Trophoblast cell (in vitro differentiated cells and primary cell): ENCODE measurements at regions not wholly inside any gene's neighbourhood (a gene's known extent, or its start where the extent isn't known, plus 50 kb on each side); places are given as distances from the start of the nearest gene placed in this dataset.
A peak's percentile ranks its signal among the peaks of the same experiment; 100 is the strongest.
"Not testable (repeated sequence)": the region's sequence is repeated elsewhere in the genome, so short reads cannot be mapped to it uniquely, and the experiment has no call there.

Source experiments
- DNase-seq, 2 donors: peaks; one replicate each; pipeline ENCODE4 v3.0.0-alpha.2; 2016
- H2AFZ ChIP-seq: 2 replicates; pipeline ENCODE4 v1.6.1; 2013; ENCODE audit warnings: low read length, moderate library complexity, mild to moderate bottlenecking; ENCODE audit not compliant: insufficient read depth, poor library complexity
- H2AK5ac ChIP-seq: 2 replicates; pipeline ENCODE4 v1.6.1; 2013; ENCODE audit warnings: mild to moderate bottlenecking, low read length
- H2BK120ac ChIP-seq: 2 replicates; pipeline ENCODE4 v1.6.1; 2013; ENCODE audit warnings: low read length, mild to moderate bottlenecking, moderate library complexity; ENCODE audit not compliant: insufficient read depth, poor library complexity
- H2BK12ac ChIP-seq: 2 replicates; pipeline ENCODE4 v1.6.1; 2013; ENCODE audit warnings: mild to moderate bottlenecking, low read length, moderate library complexity
- H2BK5ac ChIP-seq: 2 replicates; pipeline ENCODE4 v1.6.1; 2013; ENCODE audit warnings: low read length, low read depth, moderate library complexity, mild to moderate bottlenecking; ENCODE audit not compliant: poor library complexity
- H3K14ac ChIP-seq: 2 replicates; pipeline ENCODE4 v1.6.1; 2013; ENCODE audit warnings: mild to moderate bottlenecking, low read length
- H3K18ac ChIP-seq: 2 replicates; pipeline ENCODE4 v1.6.1; 2013; ENCODE audit warnings: mild to moderate bottlenecking, low read length
- H3K23ac ChIP-seq: 2 replicates; pipeline ENCODE4 v1.6.1; 2013; ENCODE audit warnings: low read length
- H3K27ac ChIP-seq: 2 replicates; pipeline ENCODE4 v1.5.1; 2013; ENCODE audit warnings: low read depth, mild to moderate bottlenecking, inconsistent platforms, low read length, moderate library complexity
- H3K27me3 ChIP-seq: 2 replicates; pipeline ENCODE4 v1.6.1; 2013; ENCODE audit warnings: inconsistent platforms, mild to moderate bottlenecking, low read length, moderate library complexity; ENCODE audit not compliant: insufficient read depth
- H3K36me3 ChIP-seq, 2 experiments: 1 replicate in 1 of 2; 2 replicates in 1 of 2; pipeline ENCODE4 v1.6.1; 2013; ENCODE audit warnings: low read length in 2 of 2, mild to moderate bottlenecking in 2 of 2, moderate library complexity in 1 of 2; ENCODE audit not compliant: insufficient read depth in 2 of 2, control insufficient read depth in 1 of 2
- H3K4ac ChIP-seq: 2 replicates; pipeline ENCODE4 v1.6.1; 2013; ENCODE audit warnings: low read depth, mild to moderate bottlenecking, low read length, moderate library complexity
- H3K4me1 ChIP-seq, 2 experiments: 1 replicate in 1 of 2; 2 replicates in 1 of 2; pipeline ENCODE4 v1.6.1; 2013; ENCODE audit warnings: low read length in 2 of 2, mild to moderate bottlenecking in 2 of 2, moderate library complexity in 1 of 2; ENCODE audit not compliant: insufficient read depth in 2 of 2, control insufficient read depth in 1 of 2
- H3K4me2 ChIP-seq: 2 replicates; pipeline ENCODE4 v1.6.1; 2013; ENCODE audit warnings: inconsistent platforms, mild to moderate bottlenecking, low read length, moderate library complexity
- H3K4me3 ChIP-seq: 2 replicates; pipeline ENCODE4 v1.5.1; 2013; ENCODE audit warnings: mild to moderate bottlenecking, low read depth, low read length, inconsistent platforms
- H3K79me1 ChIP-seq: one replicate; pipeline ENCODE4 v1.6.1; 2013; ENCODE audit warnings: low read length
- H3K79me2 ChIP-seq: 2 replicates; pipeline ENCODE4 v1.6.1; 2013; ENCODE audit warnings: low read length, mild to moderate bottlenecking; ENCODE audit not compliant: control insufficient read depth, insufficient read depth, poor library complexity
- H3K9ac ChIP-seq: 2 replicates; pipeline ENCODE4 v1.6.1; 2013; ENCODE audit warnings: mild to moderate bottlenecking, low read length
- H3K9me3 ChIP-seq: 2 replicates; pipeline ENCODE4 v1.6.1; 2013; ENCODE audit warnings: low read depth, mild to moderate bottlenecking, control low read depth, inconsistent platforms, low read length; ENCODE audit not compliant: insufficient read depth
- H4K12ac ChIP-seq: 2 replicates; pipeline ENCODE4 v1.6.1; 2013; ENCODE audit warnings: low read depth, mild to moderate bottlenecking, low read length, moderate library complexity
- H4K8ac ChIP-seq: 2 replicates; pipeline ENCODE4 v1.6.1; 2013; ENCODE audit warnings: low read depth, mild to moderate bottlenecking, low read length, moderate library complexity
- H4K91ac ChIP-seq: one replicate; pipeline ENCODE4 v1.6.1; 2013; ENCODE audit warnings: low read depth, mild to moderate bottlenecking, low read length, moderate library complexity
- WGBS: extraction: QIAGEN DNeasy Blood & Tissue Kit; methylation state at CpG from one replicate; pipeline ENCODE4 v1.1.7; 2013; ENCODE audit warnings: missing lambda C conversion rate; ENCODE audit not compliant: insufficient read length, insufficient coverage; ENCODE audit errors: extremely low coverage; 5-methylcytosine and 5-hydroxymethylcytosine counted together

- Histone ChIP-seq H4K8ac (no peak overlapping the region), H2BK12ac (no peak overlapping the region), H3K27ac (no peak overlapping the region), H2BK5ac (no peak overlapping the region), H4K12ac (no peak overlapping the region), H3K36me3 (no peaks in the 10 kb centered on the region), H3K14ac (no peak overlapping the region), H3K9ac (no peak overlapping the region), H3K79me1 (no peaks in the 10 kb centered on the region), H2AFZ (no peak overlapping the region), H3K4me3 (no peak overlapping the region), H2BK120ac (no peak overlapping the region), H3K4me1 (no peaks in the 10 kb centered on the region), H3K9me3 (no peaks in the 10 kb centered on the region), H3K23ac (no peak overlapping the region), H2AK5ac (no peak overlapping the region), H3K4me2 (no peak overlapping the region), H3K27me3 (peaks cover 3% of the 10 kb centered on the region), H3K18ac (no peak overlapping the region), H4K91ac (no peak overlapping the region), H3K4ac (no peak overlapping the region), H3K79me2 (no peaks in the 10 kb centered on the region)
- DNase-seq: no peak
- no CpG with 5 or more reads among the region's 4 CpGs for WGBS
Observed at GRCh38 chr10:22105270-22105669, 101.7 kb upstream of the DNAJC1 start.

- Histone ChIP-seq H3K18ac (no peak overlapping the region), H3K14ac (no peak overlapping the region), H2BK120ac (no peak overlapping the region), H2AFZ (no peak overlapping the region), H3K27ac (no peak overlapping the region), H3K23ac (no peak overlapping the region), H3K79me1 (no peaks in the 10 kb centered on the region), H3K79me2 (no peaks in the 10 kb centered on the region), H3K4me2 (no peak overlapping the region), H3K4ac (no peak overlapping the region), H3K27me3 (peaks cover 3% of the 10 kb centered on the region), H3K4me3 (no peak overlapping the region), H4K91ac (no peak overlapping the region), H3K36me3 (no peaks in the 10 kb centered on the region), H4K12ac (no peak overlapping the region), H4K8ac (no peak overlapping the region), H2BK12ac (no peak overlapping the region), H3K4me1 (no peaks in the 10 kb centered on the region), H3K9ac (no peak overlapping the region), H2AK5ac (no peak overlapping the region), H2BK5ac (no peak overlapping the region), H3K9me3 (no peaks in the 10 kb centered on the region)
- WGBS: no CpG with 5 or more reads among the region's 4 CpGs
- peak in 1 of 2 donors; percentile 8 for DNase-seq
Observed at GRCh38 chr10:22103701-22104470, 100.4 kb upstream of the DNAJC1 start.

GRCh38 chr10:22097696-22098095, 94.2 kb upstream of the DNAJC1 start:
- H3K4me3 ChIP-seq: no peak overlapping the region
- no peak overlapping the region for H3K9ac ChIP-seq
- no peak overlapping the region for H2BK5ac ChIP-seq
- H3K4me2 ChIP-seq: no peak overlapping the region
- no peak overlapping the region for H3K18ac ChIP-seq
- H3K27me3 ChIP-seq: no peaks in the 10 kb centered on the region
- H3K79me1 ChIP-seq: no peaks in the 10 kb centered on the region
- no CpG with 5 or more reads among the region's 3 CpGs for WGBS
- H3K36me3 ChIP-seq: no peaks in the 10 kb centered on the region
- H3K23ac ChIP-seq: no peak overlapping the region
- no peaks in the 10 kb centered on the region for H3K9me3 ChIP-seq
- DNase-seq: peak; percentile 58 to 82
- no peak overlapping the region for H4K12ac ChIP-seq
- H3K4ac ChIP-seq: no peak overlapping the region
- no peaks in the 10 kb centered on the region for H3K79me2 ChIP-seq
- no peak overlapping the region for H4K8ac ChIP-seq
- H2AFZ ChIP-seq: no peak overlapping the region
- no peak overlapping the region for H2AK5ac ChIP-seq
- no peak overlapping the region for H2BK120ac ChIP-seq
- no peak overlapping the region for H4K91ac ChIP-seq
- no peaks in the 10 kb centered on the region for H3K4me1 ChIP-seq
- no peak overlapping the region for H3K27ac ChIP-seq
- H3K14ac ChIP-seq: no peak overlapping the region
- H2BK12ac ChIP-seq: no peak overlapping the region

GRCh38 chr10:22091260-22091659, 87.7 kb upstream of the DNAJC1 start:
- not testable (repeated sequence) for H3K27ac ChIP-seq, H3K14ac ChIP-seq, H2BK5ac ChIP-seq

More at GRCh38 chr10:22091260-22091659, 87.7 kb upstream of the DNAJC1 start:
- no CpG with 5 or more reads among the region's 1 CpG for WGBS
- not testable (repeated sequence) for H4K8ac ChIP-seq, H3K4ac ChIP-seq, H4K12ac ChIP-seq, DNase-seq, H3K9ac ChIP-seq, H3K36me3 ChIP-seq, H3K4me1 ChIP-seq, H4K91ac ChIP-seq, H2BK12ac ChIP-seq, H3K27me3 ChIP-seq, H2AK5ac ChIP-seq, H2BK120ac ChIP-seq, H3K79me2 ChIP-seq, H3K23ac ChIP-seq, H3K18ac ChIP-seq, H3K4me3 ChIP-seq, H3K4me2 ChIP-seq, H2AFZ ChIP-seq, H3K9me3 ChIP-seq, H3K79me1 ChIP-seq
